GM18499 (cell line): ENCODE measurements at regions not wholly inside any gene's neighbourhood (a gene's known extent, or its start where the extent isn't known, plus 50 kb on each side); places are given as distances from the start of the nearest gene placed in this dataset.

Source experiments
- ATAC-seq: cut with Tn5 transposase; IDR thresholded peaks from one replicate; pipeline ENCODE4 v1.9.1; 2021; ENCODE audit warnings: moderate number of reproducible peaks; ENCODE audit not compliant: insufficient read depth, unreplicated experiment

DNA sequence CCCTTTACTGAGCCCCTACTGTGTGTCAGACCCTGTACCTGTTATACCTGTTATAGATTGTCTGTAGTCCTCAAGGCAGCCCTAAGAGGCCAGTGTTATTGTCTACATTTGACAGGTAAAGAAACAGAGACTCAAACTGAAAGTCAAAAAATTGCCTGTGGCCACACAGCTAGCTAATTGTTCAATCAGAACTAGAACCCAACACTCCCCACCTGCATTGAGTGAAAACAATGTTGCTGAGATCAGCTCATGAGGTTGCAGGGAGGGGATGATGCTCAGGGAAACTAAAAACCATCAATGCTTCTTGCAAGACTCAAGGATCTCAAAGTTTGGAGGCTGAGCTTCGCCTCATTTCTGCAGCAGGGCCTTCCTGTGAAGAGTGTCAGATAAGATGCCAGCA lies 109.5 kb upstream of the LMO4 start:
- ATAC-seq, result no peak

DNA sequence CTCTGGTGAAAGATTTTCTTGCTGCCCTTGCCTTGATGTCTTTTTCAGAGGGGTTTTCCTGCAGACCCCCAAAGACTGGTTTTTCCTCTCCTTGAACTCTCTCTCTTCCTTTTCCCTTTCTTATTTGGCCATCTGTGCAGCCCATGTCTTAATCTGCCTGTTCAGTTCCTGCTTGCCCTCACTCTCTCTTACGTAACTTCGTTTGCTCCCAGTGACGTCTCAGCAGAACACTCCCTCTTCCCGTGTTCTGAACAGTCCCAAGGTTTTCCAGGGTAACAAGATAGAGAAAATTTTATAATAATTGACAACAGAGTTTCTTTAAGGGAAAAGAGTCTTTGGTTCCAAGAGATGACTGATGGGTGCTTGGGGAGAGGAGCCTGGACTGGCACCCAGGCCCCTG lies 109.1 kb upstream of the LMO4 start:
- no peak for ATAC-seq

DNA sequence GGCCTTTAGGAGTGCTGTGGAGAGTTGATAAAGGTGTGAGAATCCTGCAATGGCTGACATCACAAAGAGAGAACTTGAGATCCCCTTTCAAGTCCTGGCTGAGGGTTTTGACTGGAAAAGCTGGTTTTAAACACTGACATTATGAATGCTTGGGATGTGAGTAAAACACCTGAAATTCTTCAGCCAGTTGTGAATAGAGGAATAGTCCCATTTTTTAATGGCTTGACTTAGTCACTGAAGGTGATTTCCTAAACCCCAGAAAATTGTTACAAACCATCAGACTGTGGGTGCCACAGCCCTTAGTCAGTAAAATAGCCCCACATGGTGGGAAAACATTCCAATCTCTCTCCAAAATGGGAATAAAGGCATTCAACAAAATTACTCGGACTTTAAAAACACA lies 107.7 kb upstream of the LMO4 start:
- no peak for ATAC-seq

DNA sequence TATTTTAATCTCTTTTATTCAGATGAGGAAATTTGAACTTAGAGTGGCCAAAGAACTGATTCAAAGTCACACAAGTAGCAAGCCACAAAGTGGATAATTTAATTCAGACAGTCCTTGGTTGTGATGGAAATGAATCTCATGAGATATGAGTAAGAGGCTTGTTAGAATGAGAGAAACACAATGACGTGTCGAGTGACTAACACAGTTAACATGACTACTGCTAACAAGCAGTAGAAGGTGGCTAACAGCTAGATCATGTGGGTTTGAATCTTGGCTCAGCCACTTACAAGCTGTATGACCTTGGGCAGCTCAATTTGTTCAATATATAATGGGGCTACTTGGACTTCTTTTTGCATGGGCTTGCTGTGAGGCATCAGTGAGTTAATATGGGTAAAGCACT lies 104.5 kb upstream of the LMO4 start:
- no peak for ATAC-seq

DNA sequence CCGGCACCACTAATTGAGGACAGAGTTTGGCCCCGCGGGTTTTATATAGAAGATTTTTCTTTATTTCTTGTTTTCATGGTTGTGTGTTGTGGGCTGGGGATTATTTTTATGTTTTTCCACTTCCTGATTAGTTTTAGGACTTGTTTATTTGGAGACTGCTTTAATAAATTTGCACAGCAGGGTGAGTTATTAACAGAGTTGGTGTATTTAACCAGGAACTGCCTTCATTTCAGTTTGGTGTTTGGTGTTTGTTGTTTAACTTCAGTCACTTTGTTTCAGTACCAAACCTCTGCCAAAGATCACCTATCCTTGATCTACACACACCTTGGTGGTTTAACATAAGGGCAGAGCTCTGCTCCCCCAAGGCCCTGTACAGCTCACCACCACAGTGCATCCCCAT lies 103.5 kb upstream of the LMO4 start:
- no peak for ATAC-seq

DNA sequence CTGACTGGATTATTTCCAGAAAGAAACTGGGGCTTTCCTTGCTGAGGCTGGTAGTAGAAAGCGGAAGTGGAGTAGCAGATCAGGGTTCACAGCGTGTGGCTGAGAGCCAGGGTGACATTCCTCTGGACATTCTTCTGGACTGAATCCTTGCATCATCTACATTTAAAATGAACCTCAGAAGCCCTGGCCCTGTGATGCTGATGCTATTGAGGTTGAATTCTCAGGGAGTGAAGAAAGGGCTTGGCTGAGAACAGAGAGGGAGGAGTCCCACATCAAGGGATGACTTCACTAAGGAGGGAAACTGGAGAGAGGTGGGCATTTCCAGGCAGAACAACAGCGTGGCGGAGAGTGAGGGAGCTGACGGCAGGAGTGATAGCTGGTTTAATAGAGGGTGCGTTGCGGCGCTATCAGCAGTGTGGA lies 102.3 kb upstream of the LMO4 start:
- no peak for ATAC-seq

DNA sequence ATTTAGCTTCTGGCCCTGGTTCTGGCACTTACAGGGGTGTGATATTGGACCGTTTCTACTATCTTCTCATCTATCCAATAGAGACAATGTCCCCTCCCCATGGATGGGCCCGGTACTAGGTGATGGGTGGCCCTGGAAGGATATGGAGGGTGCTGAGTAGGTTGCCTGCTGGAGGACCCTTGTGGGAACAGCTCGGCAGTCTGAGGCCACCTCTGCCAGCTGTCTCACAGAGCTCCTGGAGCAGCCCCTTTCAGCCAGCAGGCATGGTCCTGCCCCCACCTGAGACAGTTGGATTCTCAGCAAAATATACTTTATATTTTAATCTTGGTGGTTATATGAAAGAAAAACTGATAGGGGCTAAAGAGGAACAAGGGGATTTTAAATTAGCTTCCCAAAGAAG lies 101.0 kb upstream of the LMO4 start:
- no peak for ATAC-seq

DNA sequence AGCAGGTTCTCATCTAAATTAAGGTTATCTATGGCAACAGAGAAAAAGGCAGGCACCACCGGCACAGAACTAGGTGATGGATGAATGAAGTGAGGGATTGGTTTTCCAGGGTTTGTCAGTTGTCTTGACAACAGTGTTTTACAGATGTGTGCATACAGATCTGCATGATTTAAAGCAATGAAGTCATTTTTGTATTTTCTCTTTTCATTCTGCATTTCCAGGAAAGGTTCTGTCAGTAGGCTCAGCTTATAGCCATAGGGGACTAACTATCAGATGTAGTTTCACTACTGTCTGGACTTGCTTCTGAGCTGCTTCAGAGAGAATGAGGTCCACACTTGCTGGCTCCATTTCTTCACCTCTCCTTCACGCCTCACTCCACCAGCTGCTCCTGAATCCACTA lies 98.2 kb upstream of the LMO4 start:
- no peak for ATAC-seq

DNA sequence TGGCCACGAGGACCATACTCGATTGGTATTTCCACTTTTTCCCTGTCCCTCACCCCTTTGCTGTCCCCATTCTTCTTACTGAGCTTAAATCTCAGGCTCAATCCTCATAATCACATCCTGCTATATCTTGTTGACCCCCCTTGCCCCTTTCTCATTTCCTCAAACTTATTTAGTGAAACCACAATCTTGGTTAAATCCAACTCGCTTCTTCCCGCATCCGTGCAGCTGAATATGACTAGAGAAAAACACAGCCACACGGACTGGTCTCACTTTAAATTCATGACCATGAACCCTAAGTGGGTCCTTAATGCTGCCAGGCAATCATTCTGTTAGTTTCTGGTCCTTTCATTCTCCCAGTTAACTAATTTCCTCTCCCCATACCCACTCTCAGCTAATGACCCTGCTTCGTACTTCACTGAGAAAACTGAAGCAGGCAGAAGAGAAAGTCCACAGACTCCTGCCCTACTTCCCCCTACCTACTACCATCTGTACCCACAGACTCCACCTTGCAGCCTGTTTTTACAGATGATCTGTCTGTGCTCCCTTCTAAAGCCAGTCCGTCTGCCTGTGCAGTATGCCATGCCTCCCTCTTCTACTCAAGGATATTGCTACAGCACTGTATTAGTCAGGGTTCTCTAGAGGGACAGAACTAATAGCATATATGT lies 96.8 kb upstream of the LMO4 start:
- ATAC-seq, result no peak

DNA sequence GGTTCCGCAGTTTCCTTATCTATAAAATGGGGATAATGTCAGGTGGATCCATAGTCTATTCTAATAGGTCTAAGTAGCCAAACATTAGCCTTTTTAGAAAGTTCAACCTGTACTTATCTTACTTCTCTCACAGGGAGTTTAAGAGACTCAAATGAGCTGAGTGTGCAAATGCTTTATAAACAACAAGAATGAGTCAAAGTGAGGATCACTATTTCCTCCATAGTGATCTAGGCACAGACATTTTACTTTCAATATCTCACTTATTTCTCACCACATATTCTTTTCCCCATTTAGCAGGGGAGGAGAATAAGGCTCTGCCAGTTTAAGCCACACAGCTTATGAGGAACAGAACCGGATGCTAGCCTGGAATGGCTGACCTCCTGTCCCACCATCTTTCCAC lies 92.1 kb upstream of the LMO4 start:
- no peak for ATAC-seq

DNA sequence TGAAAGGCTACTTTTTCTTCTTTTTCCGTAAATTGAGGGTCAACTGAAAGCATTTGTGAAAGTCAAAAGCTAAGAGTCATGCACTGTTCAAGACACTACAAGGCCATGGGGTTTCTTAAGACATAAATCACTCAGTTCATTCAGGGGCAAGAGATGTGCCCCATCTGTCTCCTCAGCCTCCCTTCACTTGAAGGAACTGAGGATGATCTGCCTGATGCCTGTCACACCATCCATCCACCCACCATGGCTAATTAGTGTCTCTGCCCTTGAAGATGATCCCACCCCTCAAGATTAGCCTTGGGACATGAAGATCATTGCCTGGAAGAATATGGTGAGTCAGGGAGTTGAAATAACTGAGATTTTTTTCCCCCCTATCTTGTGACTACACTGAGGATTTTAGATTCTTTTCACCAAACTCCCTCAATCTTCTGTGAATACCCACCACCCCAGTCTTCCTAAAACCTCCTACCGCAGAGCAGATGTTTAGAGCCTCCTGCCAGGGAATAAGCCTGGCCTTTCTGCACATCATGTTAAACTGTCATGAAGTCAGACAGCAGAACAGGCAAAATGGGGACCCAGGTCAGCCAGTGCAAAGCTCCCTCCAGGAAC lies 88.6 kb upstream of the LMO4 start:
- ATAC-seq, result no peak

DNA sequence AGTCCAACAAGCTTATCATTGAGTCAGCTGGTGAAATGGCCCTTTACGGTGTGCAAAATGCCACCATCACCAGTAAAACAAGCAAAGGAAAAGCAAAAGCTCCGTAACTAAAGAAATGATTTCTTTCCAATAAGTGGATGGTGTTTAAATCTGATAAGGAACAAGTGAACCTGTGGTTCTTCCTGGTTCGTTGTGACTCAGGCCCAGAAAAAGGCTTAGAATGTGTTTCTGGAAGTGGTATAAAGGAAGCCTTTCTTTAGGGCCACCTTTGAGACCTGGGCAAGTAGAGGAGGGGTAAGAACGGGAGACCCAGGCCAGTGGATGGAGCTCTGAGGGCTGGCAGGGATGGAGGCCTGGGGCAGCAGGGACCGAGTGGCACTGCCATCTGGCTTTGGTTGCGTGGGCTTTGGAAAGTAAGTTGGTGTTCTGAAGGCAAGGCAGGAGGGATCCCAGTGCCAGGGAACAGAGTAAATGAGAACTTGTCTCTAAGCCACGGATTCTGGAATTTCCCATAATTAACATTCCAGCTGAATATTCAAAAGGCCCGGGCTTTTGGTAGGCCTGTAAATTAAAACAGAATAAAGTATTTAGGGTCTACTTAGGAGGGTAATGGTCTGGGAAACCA lies 87.9 kb upstream of the LMO4 start:
- no peak for ATAC-seq

DNA sequence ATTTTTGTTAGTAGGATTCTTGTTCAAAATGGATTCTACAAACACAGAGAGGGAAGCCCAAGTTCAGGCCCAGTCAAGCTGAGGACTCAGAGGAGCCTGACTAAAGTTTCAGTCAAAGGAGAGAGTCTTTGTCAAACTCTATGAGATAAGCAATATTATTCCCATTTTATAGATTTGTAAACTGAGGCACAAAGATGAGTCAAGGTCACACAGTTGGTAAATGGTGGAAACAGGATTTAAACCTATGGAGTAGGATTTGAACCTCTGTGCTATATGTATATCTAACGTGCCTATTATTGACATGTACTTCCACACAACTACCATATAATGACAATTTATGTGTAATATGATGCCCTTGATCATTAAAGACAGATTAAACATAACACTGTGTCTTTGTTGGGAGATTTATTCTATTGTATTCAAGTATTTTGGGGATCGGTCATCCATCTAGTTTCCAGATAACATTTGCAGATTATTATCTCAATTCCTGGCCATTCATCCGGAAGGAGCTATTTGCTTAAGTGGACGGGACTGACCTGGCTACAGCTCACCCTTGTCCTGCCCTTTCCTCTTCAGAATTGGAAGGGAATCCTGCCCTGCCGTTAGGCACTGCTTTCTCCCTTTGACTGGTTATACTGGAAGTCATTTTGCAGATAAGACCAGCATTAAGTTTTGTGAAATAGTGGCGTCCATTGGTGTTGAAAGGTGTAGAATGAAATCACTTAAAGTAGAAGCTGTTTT lies 86.1 kb upstream of the LMO4 start:
- ATAC-seq, result no peak

DNA sequence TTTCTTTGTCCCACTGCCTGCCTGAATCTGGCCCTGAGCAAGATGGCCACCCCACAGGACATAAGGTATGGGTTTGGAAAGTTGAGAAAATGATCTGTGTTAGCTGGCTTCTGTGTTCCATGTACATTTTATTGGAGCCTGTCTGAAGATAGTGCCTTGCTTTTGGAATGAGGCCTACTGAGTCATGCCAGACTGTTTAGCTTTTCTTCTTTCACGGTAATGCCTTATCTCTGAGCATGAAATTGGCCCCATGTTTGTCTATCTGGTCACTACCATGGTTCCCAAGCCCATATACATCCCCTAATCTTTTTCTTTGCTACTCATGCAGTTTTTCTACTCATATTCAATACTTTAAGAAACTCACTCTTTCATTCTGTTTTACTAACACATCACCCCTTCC lies 85.1 kb upstream of the LMO4 start:
- no peak for ATAC-seq

DNA sequence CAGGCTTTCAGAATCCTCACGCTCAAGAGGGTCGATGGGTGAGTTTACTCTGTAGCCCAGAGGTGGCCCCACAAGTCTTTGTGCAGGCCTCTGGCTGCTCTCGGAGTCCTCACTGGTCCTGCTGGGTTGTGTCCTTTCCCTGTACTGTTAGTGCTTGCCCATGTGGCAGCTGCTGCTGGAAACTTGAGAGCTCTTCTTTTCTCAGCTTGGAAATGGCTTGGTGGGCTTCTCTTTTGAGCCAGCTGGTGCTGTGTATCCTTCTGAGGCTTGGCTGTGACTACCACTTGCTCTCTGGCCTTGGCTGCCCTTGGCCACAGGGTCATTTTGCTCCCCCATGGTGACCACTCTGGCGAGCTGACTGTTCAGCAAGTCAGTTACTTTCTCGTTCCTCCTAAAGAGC lies 82.2 kb upstream of the LMO4 start:
- no peak for ATAC-seq

DNA sequence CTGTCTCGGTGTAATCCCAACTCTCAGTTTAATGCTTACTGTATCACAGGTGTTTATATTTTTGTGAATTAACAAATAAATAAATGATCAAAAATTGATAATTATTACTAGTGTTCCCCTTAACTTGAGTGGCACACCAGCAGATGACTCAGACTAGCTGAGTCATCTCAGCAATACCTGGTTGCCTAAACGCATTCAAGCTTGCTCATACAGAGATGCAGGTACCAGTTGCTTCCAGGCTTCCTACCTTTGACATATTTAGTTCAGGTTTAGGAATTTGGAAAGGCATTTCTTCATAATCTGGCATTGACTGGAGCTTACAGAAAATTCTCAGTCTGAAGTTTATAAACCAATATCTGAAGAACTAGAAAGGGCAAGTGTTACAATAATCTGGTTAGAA lies 78.9 kb upstream of the LMO4 start:
- no peak for ATAC-seq

DNA sequence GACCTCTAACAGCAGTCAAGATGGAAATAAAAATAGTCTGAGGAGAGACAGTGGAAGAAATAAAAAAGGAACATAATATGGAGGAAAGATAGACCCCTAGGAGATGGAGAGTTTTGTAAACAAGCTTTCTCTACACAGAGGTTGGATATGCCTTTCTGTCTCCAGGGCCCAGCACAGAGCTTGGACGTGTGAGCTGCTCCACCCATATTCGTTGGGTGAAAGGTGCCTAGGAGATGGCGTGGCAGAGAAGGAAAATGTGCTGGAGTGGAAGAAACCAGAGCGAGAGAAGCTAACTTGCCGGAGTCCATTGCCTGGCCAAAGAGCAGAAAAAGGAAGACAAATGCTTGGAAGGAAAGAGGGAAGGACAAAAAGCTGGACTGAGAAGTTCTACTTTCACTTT lies 78.3 kb upstream of the LMO4 start:
- no peak for ATAC-seq

DNA sequence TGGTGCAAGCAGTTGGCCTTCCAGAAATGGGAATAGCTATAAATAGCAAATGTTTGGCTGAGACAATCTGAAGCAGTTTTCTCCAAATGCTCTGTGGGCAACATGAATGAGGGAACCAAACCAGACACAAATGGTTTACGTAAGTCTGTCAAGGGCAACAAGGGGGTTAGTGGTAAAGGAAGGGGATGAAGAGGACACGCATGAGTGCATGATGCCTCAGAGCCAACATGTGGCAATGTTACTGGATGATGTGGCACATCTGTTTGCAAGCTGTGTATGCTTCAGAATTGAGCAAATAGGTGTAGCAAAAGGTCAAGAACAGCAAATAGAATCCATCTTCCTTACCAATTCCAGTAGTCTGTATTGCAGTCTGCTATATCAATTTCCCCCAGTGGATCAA lies 76.3 kb upstream of the LMO4 start:
- no peak for ATAC-seq

DNA sequence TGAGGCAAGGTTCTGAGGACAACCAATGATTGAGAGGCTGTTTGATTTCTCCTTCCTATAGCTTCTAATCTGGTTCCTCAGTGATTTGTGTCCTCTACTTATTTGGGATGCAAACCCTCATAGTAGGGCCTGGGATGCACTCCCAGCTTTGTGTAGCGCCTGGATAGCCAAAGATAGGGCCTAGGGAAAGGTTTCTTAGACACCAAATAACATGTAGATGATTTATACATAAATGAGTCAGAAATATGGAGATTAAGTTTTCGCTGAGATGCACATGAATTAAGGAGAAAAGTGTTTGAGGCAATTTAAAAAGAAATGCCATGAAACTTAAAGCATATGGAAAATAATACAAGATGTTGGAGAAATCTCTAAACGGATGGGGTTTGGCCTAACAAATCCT lies 66.0 kb upstream of the LMO4 start:
- no peak for ATAC-seq

DNA sequence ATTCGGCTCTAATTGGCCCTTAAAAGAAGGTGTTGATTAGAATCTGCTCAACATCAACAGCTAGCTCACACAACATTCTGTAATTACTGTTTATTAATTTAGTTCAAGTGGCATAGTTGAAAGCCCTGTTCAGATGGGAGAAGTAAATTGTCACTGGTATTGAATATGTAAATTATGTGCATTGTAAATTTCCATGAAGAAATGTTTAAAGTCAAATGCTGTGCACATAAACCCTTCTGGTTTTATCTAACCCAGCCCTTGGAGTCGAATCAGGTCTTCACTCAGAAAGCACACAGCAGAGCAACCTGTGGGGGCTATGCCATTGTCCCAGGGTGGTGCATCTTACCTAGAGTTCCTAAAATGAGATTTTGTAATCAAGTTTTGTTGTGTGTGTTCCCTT lies 65.4 kb upstream of the LMO4 start:
- no peak for ATAC-seq

DNA sequence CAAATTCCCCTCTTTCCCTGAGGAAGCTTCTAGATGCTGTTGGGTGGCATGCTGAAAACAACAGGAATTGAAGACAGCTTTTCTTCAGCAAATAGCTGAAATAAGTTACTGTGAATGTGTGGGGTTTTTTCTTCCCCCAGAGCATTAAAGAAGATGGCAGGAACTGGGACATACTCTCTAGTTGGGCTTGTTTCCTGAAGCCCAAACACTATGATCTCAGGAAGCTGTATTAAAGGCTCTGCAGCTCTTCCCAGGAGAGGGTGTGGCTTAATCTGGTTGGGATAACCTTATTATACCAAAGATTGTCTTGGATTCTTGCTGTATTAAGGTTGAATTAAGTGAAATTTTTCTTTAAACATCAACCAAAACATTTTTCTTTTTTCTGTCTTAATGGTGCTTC lies 64.9 kb upstream of the LMO4 start:
- no peak for ATAC-seq
